NCI-H2107 (cell line): ENCODE measurements at regions not wholly inside any gene's neighbourhood (a gene's known extent, or its start where the extent isn't known, plus 50 kb on each side); places are given as distances from the start of the nearest gene placed in this dataset.
"Not testable (repeated sequence)": the region's sequence is repeated elsewhere in the genome, so short reads cannot be mapped to it uniquely, and the experiment has no call there.

Experiments
- DNase-seq: peaks from one replicate; lab custom pipeline; 2025; lab: John Stamatoyannopoulos, UW

GRCh38 chr2:83261591-83262136, 1197.4 kb downstream of the SUCLG1 start:
- DNase-seq, result no peak

DNA sequence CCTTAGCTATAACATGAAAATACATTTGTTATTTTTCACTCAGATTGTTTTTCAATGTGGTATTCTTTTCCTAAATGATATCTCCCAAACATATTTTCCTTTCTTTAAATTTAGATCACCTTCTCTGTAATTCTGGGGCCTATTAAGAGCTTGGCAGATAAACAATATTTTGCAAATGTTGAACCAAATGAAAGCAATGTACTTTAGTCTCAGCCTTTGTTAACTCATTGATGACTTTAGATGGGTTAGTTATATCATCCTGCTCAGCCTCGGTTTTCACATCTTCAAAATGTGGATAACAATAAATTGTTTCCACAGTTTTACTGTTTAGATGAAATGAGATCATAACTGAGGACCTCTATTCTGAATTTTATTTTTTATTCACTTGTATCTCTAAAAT, 1205.2 kb downstream of the SUCLG1 start:
- DNase-seq, result no peak

DNA sequence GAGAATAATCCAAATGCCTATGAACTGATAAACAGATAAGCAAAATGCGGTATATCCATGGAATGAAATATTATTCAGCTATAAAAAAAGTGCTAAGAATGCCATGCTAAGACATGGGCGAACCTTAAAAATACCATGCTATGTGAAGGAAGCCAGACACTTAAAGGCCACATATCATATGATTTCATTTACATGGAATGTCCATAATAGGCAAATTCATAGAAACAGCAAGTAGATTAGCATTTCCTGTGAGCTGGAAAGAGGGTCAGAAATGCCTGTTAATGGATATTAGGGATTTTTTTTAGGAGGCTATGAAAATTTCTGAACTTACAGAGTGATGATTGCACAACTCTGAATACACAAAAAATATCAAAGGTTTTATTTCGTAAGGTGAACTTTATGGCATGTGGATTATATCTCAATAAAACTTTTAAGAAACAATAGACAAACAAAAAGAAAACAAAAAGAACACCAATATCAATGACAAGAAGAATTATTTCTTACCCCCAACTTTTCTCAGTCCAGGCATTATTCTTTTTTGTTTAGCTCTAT, 1207.7 kb downstream of the SUCLG1 start:
- DNase-seq, result no peak

GRCh38 chr2:83245806-83246537, 1213.1 kb downstream of the SUCLG1 start:
- DNase-seq, result not testable (repeated sequence)

GRCh38 chr2:83240611-83241010, 1218.5 kb downstream of the SUCLG1 start:
- DNase-seq, result no peak

DNA sequence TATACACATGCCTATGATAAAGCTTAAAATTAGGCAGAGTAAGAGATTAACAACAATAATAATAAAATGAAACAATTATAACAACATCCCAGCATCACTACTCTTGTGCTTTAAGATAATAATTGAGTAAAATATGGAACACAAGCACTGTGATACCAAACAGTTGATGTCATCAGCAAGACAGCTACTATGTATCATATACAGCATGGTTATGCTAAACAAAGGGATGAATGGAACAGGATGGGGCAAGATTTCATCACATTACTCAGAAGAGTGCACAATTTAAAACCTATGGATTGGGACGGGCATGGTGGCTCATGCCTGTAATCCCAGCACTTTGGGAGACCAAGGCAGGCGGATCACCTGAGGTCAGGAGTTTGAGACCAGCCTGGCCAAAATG, 1221.0 kb downstream of the SUCLG1 start:
- DNase-seq, result no peak

- DNase-seq, result no peak
These were observed 1224.8 kb downstream of the SUCLG1 start for GRCh38 chr2:83234246-83234645.

GRCh38 chr2:83233781-83234180, 1225.3 kb downstream of the SUCLG1 start:
- DNase-seq, result no peak

GRCh38 chr2:83233326-83233725, 1225.8 kb downstream of the SUCLG1 start:
- no peak for DNase-seq

DNA sequence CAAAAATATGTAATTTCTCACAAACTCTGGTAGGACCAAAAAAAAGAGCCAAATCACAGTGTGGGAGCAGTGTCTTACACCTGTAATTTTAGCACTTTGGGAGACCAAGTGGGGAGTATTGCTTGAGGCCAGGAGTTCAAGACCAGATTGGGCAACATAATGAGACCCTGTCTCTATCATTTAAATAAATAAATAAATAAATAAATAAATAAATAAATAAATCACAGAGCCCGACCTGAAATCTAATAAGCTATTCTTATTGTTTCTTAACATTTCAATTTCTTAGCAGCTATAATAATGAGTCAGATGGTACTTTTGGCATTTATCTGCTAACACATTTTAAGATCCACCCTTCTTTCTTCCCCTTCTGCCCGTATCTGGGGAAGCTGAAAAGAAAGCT, 1229.6 kb downstream of the SUCLG1 start:
- no peak for DNase-seq

- no peak for DNase-seq
These were observed 1234.4 kb downstream of the SUCLG1 start for GRCh38 chr2:83224591-83225200.

DNA sequence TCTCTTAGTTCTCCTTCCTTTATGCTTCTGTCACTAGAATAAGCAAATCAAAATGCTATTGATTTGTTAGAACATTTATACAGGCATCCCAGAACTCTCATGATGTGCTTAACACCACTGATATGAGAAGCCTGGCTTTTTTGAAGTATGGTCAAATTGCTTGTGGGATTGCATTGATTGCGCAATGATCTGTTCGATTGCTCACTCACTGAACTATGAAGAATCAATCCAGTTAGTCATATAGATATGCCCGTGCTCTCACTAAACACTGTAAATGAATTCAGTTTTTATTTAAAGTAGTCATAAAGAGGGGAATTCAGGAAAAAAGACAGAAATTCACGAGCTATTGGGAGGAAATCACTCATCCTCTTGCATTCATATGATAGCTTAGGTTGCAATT, 1237.8 kb downstream of the SUCLG1 start:
- DNase-seq, result no peak

DNA sequence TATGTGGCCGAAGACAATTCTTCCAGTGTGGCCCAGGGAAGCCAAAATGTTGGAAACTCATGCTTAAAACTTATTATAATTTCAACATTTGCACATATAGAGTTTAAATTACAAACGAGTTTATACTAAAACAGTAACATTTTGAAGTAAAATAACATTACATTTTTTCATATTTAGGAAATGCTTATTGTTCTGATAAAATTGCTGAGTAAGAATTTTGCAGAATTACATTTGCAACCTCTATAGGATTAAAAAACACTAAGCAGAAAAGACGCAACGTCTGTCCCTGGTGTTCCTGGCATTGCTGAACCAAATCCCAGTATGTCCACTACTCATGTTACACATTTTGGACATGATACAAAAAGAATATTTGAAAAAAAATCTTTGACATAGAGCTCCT, 1241.2 kb downstream of the SUCLG1 start:
- DNase-seq, result no peak

GRCh38 chr2:83196225-83196624, 1262.9 kb downstream of the SUCLG1 start:
- DNase-seq, result no peak

DNA sequence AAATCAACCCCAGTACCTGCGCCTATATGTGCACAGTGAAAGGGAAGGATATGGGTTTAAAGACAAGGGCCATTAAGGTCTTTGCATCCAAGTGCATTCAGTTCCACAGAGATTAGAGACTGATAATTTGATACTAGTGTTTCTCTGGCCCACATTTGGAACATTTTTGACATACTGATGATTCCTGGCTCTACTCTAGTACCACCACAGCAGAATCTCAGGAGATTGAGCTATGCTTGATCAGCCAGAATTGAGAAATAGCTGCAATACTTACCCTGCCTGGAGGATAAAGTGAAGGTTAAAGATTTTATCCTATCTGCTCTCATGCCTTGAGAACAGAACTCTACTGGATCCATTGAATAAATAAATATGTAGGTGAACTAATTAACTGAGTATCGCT, 1267.8 kb downstream of the SUCLG1 start:
- DNase-seq, result no peak

DNA sequence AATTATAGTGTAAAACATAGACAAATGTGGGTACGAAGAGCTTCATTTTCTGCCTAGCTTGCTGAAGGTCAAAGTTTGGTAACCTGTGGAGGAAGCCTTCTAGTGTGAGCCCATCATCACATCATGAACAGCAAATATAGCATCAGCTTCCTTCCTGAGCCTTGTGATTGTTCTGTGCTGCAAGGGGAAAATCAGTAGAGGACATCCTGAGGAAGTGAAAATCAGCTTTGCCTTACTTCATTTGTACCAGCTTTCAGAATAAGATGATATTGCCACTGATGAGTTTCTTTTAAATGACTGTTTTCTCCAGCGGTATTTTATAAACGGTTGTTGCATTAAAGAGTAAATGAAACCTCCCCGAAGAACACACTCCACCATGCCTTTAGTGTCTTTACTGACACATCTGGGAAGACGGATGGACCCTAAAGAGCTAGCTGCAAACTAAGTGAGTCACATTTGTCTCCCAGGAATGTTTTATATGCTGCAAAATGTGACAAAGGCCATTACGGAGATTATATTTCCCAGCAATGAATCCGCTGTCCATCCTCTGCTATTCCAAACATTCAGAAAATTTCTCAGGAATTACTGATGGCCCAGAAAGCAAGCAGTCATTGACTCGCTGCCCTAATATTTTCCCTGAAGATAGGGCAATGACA, 1272.8 kb downstream of the SUCLG1 start:
- no peak for DNase-seq

GRCh38 chr2:83180862-83181530, 1278.1 kb downstream of the SUCLG1 start:
- DNase-seq, result not testable (repeated sequence)

- no peak for DNase-seq
These were observed 1282.5 kb downstream of the SUCLG1 start for GRCh38 chr2:83176539-83176938.

GRCh38 chr2:83172841-83173240, 1286.2 kb downstream of the SUCLG1 start:
- DNase-seq, result no peak

DNA sequence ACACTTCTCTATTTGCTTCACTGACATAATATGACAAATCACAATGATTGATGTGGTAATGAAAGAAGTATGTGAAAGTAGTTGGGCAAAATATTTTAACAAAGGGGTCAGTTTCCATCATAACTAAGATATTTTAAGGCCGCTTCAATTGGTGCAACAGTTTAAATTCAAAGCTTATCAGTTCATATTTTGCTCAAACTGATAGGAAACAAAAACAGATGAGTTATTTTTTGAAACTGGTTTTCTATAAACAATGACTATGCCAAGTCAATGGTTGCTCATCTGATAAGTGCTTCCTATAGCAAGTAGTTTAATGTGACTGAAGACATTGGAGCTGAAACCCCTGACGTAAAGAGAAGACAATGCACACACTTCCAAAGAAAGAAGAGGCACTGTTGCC, 1290.7 kb downstream of the SUCLG1 start:
- DNase-seq, result no peak

- DNase-seq, result no peak
These were observed 1296.7 kb downstream of the SUCLG1 start for GRCh38 chr2:83162421-83162820.

- DNase-seq, result no peak
These were observed 1298.5 kb downstream of the SUCLG1 start for GRCh38 chr2:83160571-83160970.
